Spleen (tissue), 7 donors: ENCODE measurements at regions not wholly inside any gene's neighbourhood (a gene's known extent, or its start where the extent isn't known, plus 50 kb on each side); places are given as distances from the start of the nearest gene placed in this dataset.

Experiments
- POLR2A ChIP-seq, 3 donors: fragments of 450-650 bp; IDR thresholded peaks; one replicate each; pipeline ENCODE4 v1.5.1; 2017; ENCODE audit warnings: antibody characterized with exemption in 3 of 3, mild to moderate bottlenecking in 1 of 3
- POLR2AphosphoS5 ChIP-seq, 3 donors: sonication (generic); formaldehyde crosslinking; IDR thresholded peaks; one replicate each; pipeline ENCODE4 v1.5.1; 2017; ENCODE audit warnings: antibody characterized with exemption in 3 of 3
- TF ChIP-seq, protein P1 (sequence below), 11 experiments: fragments of 200-600 bp in 7 of 11; fragments of 450-650 bp in 4 of 11; sonication (generic) in 4 of 11; IDR thresholded peaks in 8 of 11; conservative IDR thresholded peaks in 3 of 11; 1 replicate in 7 of 11; 2 replicates in 4 of 11; pipeline versions ENCODE4 v1.4.0 to v1.8.0; 2016 to 2021; ENCODE audit warnings: antibody characterized with exemption in 11 of 11, inconsistent platforms in 4 of 11, mild to moderate bottlenecking in 1 of 11
- donor health status: DM: no; HTN: no; CAD: no; lungs with moderate emphysema.
- donor health status: DM: no; HTN: no; CAD: no.
- donor health status: DM: no; HTN: no; CAD: no.

GRCh38 chr17:72222661-72223380 lies 102.0 kb downstream of the SOX9 start:
- TF ChIP-seq, protein P1, sequence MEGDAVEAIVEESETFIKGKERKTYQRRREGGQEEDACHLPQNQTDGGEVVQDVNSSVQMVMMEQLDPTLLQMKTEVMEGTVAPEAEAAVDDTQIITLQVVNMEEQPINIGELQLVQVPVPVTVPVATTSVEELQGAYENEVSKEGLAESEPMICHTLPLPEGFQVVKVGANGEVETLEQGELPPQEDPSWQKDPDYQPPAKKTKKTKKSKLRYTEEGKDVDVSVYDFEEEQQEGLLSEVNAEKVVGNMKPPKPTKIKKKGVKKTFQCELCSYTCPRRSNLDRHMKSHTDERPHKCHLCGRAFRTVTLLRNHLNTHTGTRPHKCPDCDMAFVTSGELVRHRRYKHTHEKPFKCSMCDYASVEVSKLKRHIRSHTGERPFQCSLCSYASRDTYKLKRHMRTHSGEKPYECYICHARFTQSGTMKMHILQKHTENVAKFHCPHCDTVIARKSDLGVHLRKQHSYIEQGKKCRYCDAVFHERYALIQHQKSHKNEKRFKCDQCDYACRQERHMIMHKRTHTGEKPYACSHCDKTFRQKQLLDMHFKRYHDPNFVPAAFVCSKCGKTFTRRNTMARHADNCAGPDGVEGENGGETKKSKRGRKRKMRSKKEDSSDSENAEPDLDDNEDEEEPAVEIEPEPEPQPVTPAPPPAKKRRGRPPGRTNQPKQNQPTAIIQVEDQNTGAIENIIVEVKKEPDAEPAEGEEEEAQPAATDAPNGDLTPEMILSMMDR (IDR thresholded peaks at IDR 0.05 in 8 of 11, conservative IDR thresholded peaks at IDR 0.05 in 3 of 11), result no peak
- no peak for TF ChIP-seq POLR2A (IDR thresholded peaks at IDR 0.05)
- no peak for TF ChIP-seq POLR2AphosphoS5 (IDR thresholded peaks at IDR 0.05)
